SK-N-SH treated with all-trans-retinoic acid at 6 μM for 48 hours (cell line): ENCODE measurements at regions not wholly inside any gene's neighbourhood (a gene's known extent, or its start where the extent isn't known, plus 50 kb on each side); places are given as distances from the start of the nearest gene placed in this dataset.

ENCODE experiments used
- ATAC-seq: fragments of 200-7000 bp; cut with Tn5 transposase; 3 replicates; pipeline ENCODE4 v1.9.1; 2020; ENCODE audit warnings: mild to moderate bottlenecking, moderate library complexity
- ARNTL ChIP-seq: fragments of 450-650 bp; formaldehyde crosslinking; IDR thresholded peaks from 2 replicates; pipeline ENCODE4 v1.5.0; 2020; ENCODE audit warnings: low read depth, mild to moderate bottlenecking, moderate library complexity, borderline replicate concordance
- BACH2 ChIP-seq: fragments of 250-450 bp; sonication (Bioruptor Pico); IDR thresholded peaks from 2 replicates; pipeline ENCODE4 v1.9.0; 2021; ENCODE audit warnings: mild to moderate bottlenecking, borderline replicate concordance
- CSDC2 ChIP-seq: fragments of 250-450 bp; sonication (Bioruptor Pico); IDR thresholded peaks from 2 replicates; pipeline ENCODE4 v1.5.0; 2020; ENCODE audit warnings: mild to moderate bottlenecking, moderate library complexity
- ESRRG ChIP-seq: fragments of 250-450 bp; sonication (Bioruptor Pico); IDR thresholded peaks from 2 replicates; pipeline ENCODE4 v1.6.1; 2021; ENCODE audit warnings: mild to moderate bottlenecking
- GLIS3 ChIP-seq: fragments of 250-450 bp; sonication (Bioruptor Pico); IDR thresholded peaks from 2 replicates; pipeline ENCODE4 v1.5.0; 2020; ENCODE audit warnings: mild to moderate bottlenecking, moderate library complexity
- ISL1 ChIP-seq: fragments of 250-450 bp; sonication (Bioruptor Pico); IDR thresholded peaks from 2 replicates; pipeline ENCODE4 v2.1.2; 2022; ENCODE audit warnings: mild to moderate bottlenecking, moderate library complexity
- OSR1 ChIP-seq: fragments of 250-450 bp; sonication (Bioruptor Pico); IDR thresholded peaks from 2 replicates; pipeline ENCODE4 v1.8.0; 2022; ENCODE audit warnings: moderate library complexity, mild to moderate bottlenecking, inconsistent platforms
- PATZ1 ChIP-seq: fragments of 250-450 bp; sonication (Bioruptor Pico); IDR thresholded peaks from 2 replicates; pipeline ENCODE4 v1.8.0; 2020; ENCODE audit warnings: mild to moderate bottlenecking, moderate library complexity, borderline replicate concordance
- PPARA ChIP-seq: fragments of 250-450 bp; sonication (Bioruptor Pico); IDR thresholded peaks from 2 replicates; pipeline ENCODE4 v1.5.0; 2020; ENCODE audit warnings: mild to moderate bottlenecking, borderline replicate concordance
- RARB ChIP-seq: fragments of 250-450 bp; sonication (Bioruptor Pico); IDR thresholded peaks from 2 replicates; pipeline ENCODE4 v1.8.0; 2021; ENCODE audit warnings: mild to moderate bottlenecking, moderate library complexity
- SNAI2 ChIP-seq: fragments of 250-450 bp; sonication (Bioruptor Pico); IDR thresholded peaks from 2 replicates; pipeline ENCODE4 v1.5.0; 2020; ENCODE audit warnings: mild to moderate bottlenecking, moderate library complexity
- TCF4 ChIP-seq: fragments of 250-450 bp; sonication (Bioruptor Pico); IDR thresholded peaks from 2 replicates; pipeline ENCODE4 v1.8.0; 2021; ENCODE audit warnings: mild to moderate bottlenecking, moderate library complexity, borderline replicate concordance
- TOX ChIP-seq: fragments of 250-450 bp; sonication (Bioruptor Pico); IDR thresholded peaks from 2 replicates; pipeline ENCODE4 v1.8.0; 2021; ENCODE audit warnings: mild to moderate bottlenecking, moderate library complexity, borderline replicate concordance
- TSHZ2 ChIP-seq: fragments of 250-450 bp; sonication (Bioruptor Pico); IDR thresholded peaks from 2 replicates; pipeline ENCODE4 v1.5.0; 2020; ENCODE audit warnings: mild to moderate bottlenecking, moderate library complexity
- ZC3H10 ChIP-seq: fragments of 250-450 bp; sonication (Bioruptor Pico); IDR thresholded peaks from 2 replicates; pipeline ENCODE4 v1.5.1; 2021; ENCODE audit warnings: mild to moderate bottlenecking, moderate library complexity
- ZFP30 ChIP-seq: fragments of 450-650 bp; formaldehyde crosslinking; IDR thresholded peaks from 2 replicates; pipeline ENCODE4 v1.5.0; 2022; ENCODE audit warnings: mild to moderate bottlenecking, moderate library complexity
- ZNF565 ChIP-seq: fragments of 450-650 bp; formaldehyde crosslinking; conservative IDR thresholded peaks from 2 replicates; pipeline ENCODE4 v1.5.0; 2020; ENCODE audit warnings: low read depth, mild to moderate bottlenecking, moderate library complexity
- ZNF70 ChIP-seq: fragments of 450-650 bp; formaldehyde crosslinking; IDR thresholded peaks from 2 replicates; pipeline ENCODE4 v1.5.0; 2020; ENCODE audit warnings: mild to moderate bottlenecking, moderate library complexity
- ZNF8 ChIP-seq: fragments of 450-650 bp; formaldehyde crosslinking; IDR thresholded peaks from 2 replicates; pipeline ENCODE4 v1.5.0; 2020; ENCODE audit warnings: mild to moderate bottlenecking, moderate library complexity
- TF ChIP-seq, protein P1 (sequence below): fragments of 250-450 bp; sonication (Bioruptor Pico); IDR thresholded peaks from 2 replicates; pipeline ENCODE4 v1.5.1; 2021; ENCODE audit warnings: mild to moderate bottlenecking, moderate library complexity
- TF ChIP-seq, protein P2 (sequence below): fragments of 250-450 bp; sonication (Bioruptor Pico); IDR thresholded peaks from 2 replicates; pipeline ENCODE4 v1.8.0; 2021; ENCODE audit warnings: low read depth, mild to moderate bottlenecking, moderate library complexity, borderline replicate concordance
- TF ChIP-seq, protein P3 (sequence below): fragments of 250-450 bp; sonication (Bioruptor Pico); IDR thresholded peaks from 2 replicates; pipeline ENCODE4 v1.5.1; 2020; ENCODE audit warnings: low read depth, mild to moderate bottlenecking, moderate library complexity

GRCh38 chr9:79011461-79011860 is 560.3 kb upstream of the TLE4 start:
- TF ChIP-seq, protein P1, sequence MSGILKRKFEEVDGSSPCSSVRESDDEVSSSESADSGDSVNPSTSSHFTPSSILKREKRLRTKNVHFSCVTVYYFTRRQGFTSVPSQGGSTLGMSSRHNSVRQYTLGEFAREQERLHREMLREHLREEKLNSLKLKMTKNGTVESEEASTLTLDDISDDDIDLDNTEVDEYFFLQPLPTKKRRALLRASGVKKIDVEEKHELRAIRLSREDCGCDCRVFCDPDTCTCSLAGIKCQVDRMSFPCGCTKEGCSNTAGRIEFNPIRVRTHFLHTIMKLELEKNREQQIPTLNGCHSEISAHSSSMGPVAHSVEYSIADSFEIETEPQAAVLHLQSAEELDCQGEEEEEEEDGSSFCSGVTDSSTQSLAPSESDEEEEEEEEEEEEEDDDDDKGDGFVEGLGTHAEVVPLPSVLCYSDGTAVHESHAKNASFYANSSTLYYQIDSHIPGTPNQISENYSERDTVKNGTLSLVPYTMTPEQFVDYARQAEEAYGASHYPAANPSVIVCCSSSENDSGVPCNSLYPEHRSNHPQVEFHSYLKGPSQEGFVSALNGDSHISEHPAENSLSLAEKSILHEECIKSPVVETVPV (CRISPR knock-in tag), result no peak
- TF ChIP-seq TCF4 (CRISPR knock-in tag) (no peak), ZFP30 (no peak), ZC3H10 (CRISPR knock-in tag) (no peak), ARNTL (CRISPR knock-in tag) (no peak), CSDC2 (CRISPR knock-in tag) (no peak), ZNF8 (CRISPR knock-in tag) (no peak), TOX (CRISPR knock-in tag) (no peak)
- TF ChIP-seq, all 23 proteins: peak for 0
- no peak for ATAC-seq

GRCh38 chr9:79012561-79012960 is 559.2 kb upstream of the TLE4 start:
- TF ChIP-seq RARB (CRISPR knock-in tag), result no peak
- no peak for TF ChIP-seq GLIS3 (CRISPR knock-in tag)
- no peak for TF ChIP-seq ZNF8 (CRISPR knock-in tag)
- TF ChIP-seq ZFP30, result no peak
- no peak for TF ChIP-seq TSHZ2 (CRISPR knock-in tag)
- no peak for TF ChIP-seq CSDC2 (CRISPR knock-in tag)
- TF ChIP-seq, protein P1 (CRISPR knock-in tag), result no peak
- TF ChIP-seq, protein P2, sequence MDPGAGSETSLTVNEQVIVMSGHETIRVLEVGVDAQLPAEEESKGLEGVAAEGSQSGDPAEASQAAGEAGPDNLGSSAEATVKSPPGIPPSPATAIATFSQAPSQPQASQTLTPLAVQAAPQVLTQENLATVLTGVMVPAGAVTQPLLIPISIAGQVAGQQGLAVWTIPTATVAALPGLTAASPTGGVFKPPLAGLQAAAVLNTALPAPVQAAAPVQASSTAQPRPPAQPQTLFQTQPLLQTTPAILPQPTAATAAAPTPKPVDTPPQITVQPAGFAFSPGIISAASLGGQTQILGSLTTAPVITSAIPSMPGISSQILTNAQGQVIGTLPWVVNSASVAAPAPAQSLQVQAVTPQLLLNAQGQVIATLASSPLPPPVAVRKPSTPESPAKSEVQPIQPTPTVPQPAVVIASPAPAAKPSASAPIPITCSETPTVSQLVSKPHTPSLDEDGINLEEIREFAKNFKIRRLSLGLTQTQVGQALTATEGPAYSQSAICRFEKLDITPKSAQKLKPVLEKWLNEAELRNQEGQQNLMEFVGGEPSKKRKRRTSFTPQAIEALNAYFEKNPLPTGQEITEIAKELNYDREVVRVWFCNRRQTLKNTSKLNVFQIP (CRISPR knock-in tag), result no peak
- TF ChIP-seq ZNF565 (CRISPR knock-in tag), result no peak
- TF ChIP-seq ARNTL (CRISPR knock-in tag), result no peak
- TF ChIP-seq TOX (CRISPR knock-in tag), result no peak
- no peak for TF ChIP-seq BACH2
- no peak for TF ChIP-seq ZC3H10 (CRISPR knock-in tag)
- no peak for TF ChIP-seq ISL1 (CRISPR knock-in tag)
- TF ChIP-seq ZNF70, result no peak
- TF ChIP-seq PATZ1, result no peak
- TF ChIP-seq PPARA, result no peak
- ATAC-seq, result no peak

DNA sequence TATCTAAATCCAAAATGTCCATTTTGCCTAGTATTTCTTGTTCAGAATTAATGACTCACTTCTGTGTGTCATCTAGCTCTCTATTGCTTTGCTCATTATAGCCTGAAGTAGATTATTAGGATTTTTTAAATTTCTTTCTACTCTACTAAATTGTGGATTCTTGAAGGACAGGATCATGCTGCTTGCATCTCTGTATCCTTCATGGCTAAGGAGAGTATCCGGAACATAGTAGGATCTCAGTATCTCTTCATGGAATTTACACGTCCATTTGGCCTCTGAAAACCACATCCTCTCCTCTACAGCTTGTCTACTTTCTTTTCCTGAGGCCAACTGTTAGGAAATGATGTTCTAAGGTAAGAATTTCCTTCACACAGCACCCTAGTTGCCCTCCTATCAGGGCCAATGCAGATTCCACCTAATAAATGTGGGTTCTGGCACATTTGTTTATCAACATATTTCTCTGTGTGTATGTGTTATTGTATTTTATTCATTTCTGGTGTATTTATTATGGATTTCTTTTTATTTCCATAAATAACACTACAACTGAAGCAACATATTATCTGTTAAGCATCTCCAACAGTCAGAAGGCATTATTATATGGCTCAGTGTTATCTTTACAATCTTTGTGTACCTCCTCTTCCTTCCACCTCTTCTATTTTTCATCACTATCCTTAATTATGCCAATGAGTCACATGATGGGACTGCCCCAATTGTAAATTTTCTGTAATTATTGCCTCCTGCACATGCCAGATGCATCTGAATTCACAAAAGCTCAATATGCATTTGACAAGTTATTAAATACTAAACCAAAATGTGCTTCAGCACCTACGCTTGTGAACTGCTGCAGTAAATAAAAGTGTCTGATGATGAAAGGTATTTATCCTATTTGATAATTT is 557.8 kb upstream of the TLE4 start:
- ATAC-seq, result peak; percentile 66
- no peak for TF ChIP-seq BACH2
- TF ChIP-seq TCF4 (CRISPR knock-in tag), result no peak
- TF ChIP-seq, protein P1 (CRISPR knock-in tag), result no peak
- TF ChIP-seq ESRRG (CRISPR knock-in tag), result no peak
- TF ChIP-seq OSR1 (CRISPR knock-in tag), result no peak
- no peak for TF ChIP-seq SNAI2 (CRISPR knock-in tag)
- TF ChIP-seq, protein P2 (CRISPR knock-in tag), result no peak
- no peak for TF ChIP-seq ZNF70
- no peak for TF ChIP-seq ZC3H10 (CRISPR knock-in tag)
- TF ChIP-seq, protein P3, sequence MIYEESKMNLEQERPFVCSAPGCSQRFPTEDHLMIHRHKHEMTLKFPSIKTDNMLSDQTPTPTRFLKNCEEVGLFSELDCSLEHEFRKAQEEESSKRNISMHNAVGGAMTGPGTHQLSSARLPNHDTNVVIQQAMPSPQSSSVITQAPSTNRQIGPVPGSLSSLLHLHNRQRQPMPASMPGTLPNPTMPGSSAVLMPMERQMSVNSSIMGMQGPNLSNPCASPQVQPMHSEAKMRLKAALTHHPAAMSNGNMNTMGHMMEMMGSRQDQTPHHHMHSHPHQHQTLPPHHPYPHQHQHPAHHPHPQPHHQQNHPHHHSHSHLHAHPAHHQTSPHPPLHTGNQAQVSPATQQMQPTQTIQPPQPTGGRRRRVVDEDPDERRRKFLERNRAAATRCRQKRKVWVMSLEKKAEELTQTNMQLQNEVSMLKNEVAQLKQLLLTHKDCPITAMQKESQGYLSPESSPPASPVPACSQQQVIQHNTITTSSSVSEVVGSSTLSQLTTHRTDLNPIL (CRISPR knock-in tag), result no peak
- TF ChIP-seq ZFP30, result no peak
- no peak for TF ChIP-seq ZNF565 (CRISPR knock-in tag)
- TF ChIP-seq ISL1 (CRISPR knock-in tag), result no peak
